ENCODE measurements at regions not wholly inside any gene's neighbourhood (a gene's known extent, or its start where the extent isn't known, plus 50 kb on each side); places are given as distances from the start of the nearest gene placed in this dataset.

- no peak overlapping the region for H3K4me3 ChIP-seq (ENCODE audit: control insufficient read depth, low read depth, low read length)
- DNase-seq (ENCODE audit: low read depth), result no peak
- no peak for TF ChIP-seq CTCF (IDR thresholded peaks at IDR 0.05; ENCODE audit: control insufficient read depth, insufficient read depth, low read depth, low read length, missing control alignments)
These were observed 157.8 kb downstream of the MED10 start for GRCh38 chr5:6220346-6221088.

GRCh38 chr5:6218517-6218916, 159.8 kb downstream of the MED10 start:
- TF ChIP-seq CTCF (IDR thresholded peaks at IDR 0.05; ENCODE audit: control insufficient read depth, insufficient read depth, low read depth, low read length, missing control alignments), result no peak
- H3K4me3 ChIP-seq (ENCODE audit: control insufficient read depth, low read depth, low read length), result no peak overlapping the region
- no peak for DNase-seq (ENCODE audit: low read depth)

- no peak overlapping the region for H3K4me3 ChIP-seq (ENCODE audit: control insufficient read depth, low read depth, low read length)
- DNase-seq (ENCODE audit: low read depth), result no peak
- no peak for TF ChIP-seq CTCF (IDR thresholded peaks at IDR 0.05; ENCODE audit: control insufficient read depth, insufficient read depth, low read depth, low read length, missing control alignments)
These were observed 160.2 kb downstream of the MED10 start for GRCh38 chr5:6218116-6218515.

- H3K4me3 ChIP-seq (ENCODE audit: control insufficient read depth, low read depth, low read length), result no peak overlapping the region
- no peak for DNase-seq (ENCODE audit: low read depth)
- no peak for TF ChIP-seq CTCF (IDR thresholded peaks at IDR 0.05; ENCODE audit: control insufficient read depth, insufficient read depth, low read depth, low read length, missing control alignments)
These were observed 161.8 kb downstream of the MED10 start for GRCh38 chr5:6216471-6217075.

GRCh38 chr5:6215891-6216290, 162.5 kb downstream of the MED10 start:
- TF ChIP-seq CTCF (IDR thresholded peaks at IDR 0.05; ENCODE audit: control insufficient read depth, insufficient read depth, low read depth, low read length, missing control alignments), result no peak
- DNase-seq (ENCODE audit: low read depth), result no peak
- no peak overlapping the region for H3K4me3 ChIP-seq (ENCODE audit: control insufficient read depth, low read depth, low read length)

- DNase-seq (ENCODE audit: low read depth), result no peak
- TF ChIP-seq CTCF (IDR thresholded peaks at IDR 0.05; ENCODE audit: control insufficient read depth, insufficient read depth, low read depth, low read length, missing control alignments), result no peak
- no peak overlapping the region for H3K4me3 ChIP-seq (ENCODE audit: control insufficient read depth, low read depth, low read length)
These were observed 166.1 kb downstream of the MED10 start for GRCh38 chr5:6212244-6212643.

Data from AG09309 (cell line).